ENCODE measurements at regions not wholly inside any gene's neighbourhood (a gene's known extent, or its start where the extent isn't known, plus 50 kb on each side); places are given as distances from the start of the nearest gene placed in this dataset.

GRCh38 chr6:45738057-45738455 lies 277.6 kb downstream of the CLIC5 start:
- TF ChIP-seq YY1 (IDR thresholded peaks at IDR 0.05; ENCODE audit: insufficient read depth, insufficient read length) (no peak), SUZ12 (IDR thresholded peaks at IDR 0.05; ENCODE audit: extremely low read depth, insufficient read depth, insufficient read length) (no peak)

All from NT2/D1 (cell line).